Tibial nerve (tissue), 4 donors: ENCODE measurements at regions not wholly inside any gene's neighbourhood (a gene's known extent, or its start where the extent isn't known, plus 50 kb on each side); places are given as distances from the start of the nearest gene placed in this dataset.

Experiments
- DNase-seq, 2 donors: peaks; one replicate each; pipeline ENCODE4 v3.0.0-alpha.2; 2019; ENCODE audit warnings: low spot score in 2 of 2
- H3K27ac ChIP-seq, 4 donors: fragments of 200-600 bp; sonication (generic) in 3 of 4; one replicate each; pipeline ENCODE4 v1.5.1; 2017 to 2019; ENCODE audit warnings: mild to moderate bottlenecking in 1 of 4
- H3K27me3 ChIP-seq, 2 donors: fragments of 200-600 bp; sonication (generic) in 1 of 2; one replicate each; pipeline versions ENCODE4 v1.5.1 to v1.6.0; 2017 to 2019
- H3K36me3 ChIP-seq, 3 donors: fragments of 200-600 bp; sonication (generic); one replicate each; pipeline ENCODE4 v1.5.1; 2018 to 2019
- H3K4me1 ChIP-seq, 4 donors: fragments of 200-600 bp; sonication (generic) in 3 of 4; one replicate each; pipeline ENCODE4 v1.5.1; 2017 to 2019
- H3K4me3 ChIP-seq, 4 donors: fragments of 200-600 bp; sonication (generic) in 3 of 4; one replicate each; pipeline ENCODE4 v1.5.1; 2017 to 2019; ENCODE audit warnings: mild to moderate bottlenecking in 1 of 4, moderate library complexity in 1 of 4
- H3K9me3 ChIP-seq, 4 donors: fragments of 200-600 bp; sonication (generic) in 3 of 4; one replicate each; pipeline ENCODE4 v1.5.1; 2017 to 2019
- EP300 ChIP-seq, 2 donors: sonication (generic); formaldehyde crosslinking; IDR thresholded peaks; one replicate each; pipeline ENCODE4 v1.6.1; 2017; ENCODE audit warnings: antibody characterized with exemption in 2 of 2, mild to moderate bottlenecking in 1 of 2
- POLR2A ChIP-seq, 2 donors: fragments of 450-650 bp; IDR thresholded peaks; one replicate each; pipeline ENCODE4 v1.6.1; 2017; ENCODE audit warnings: antibody characterized with exemption in 2 of 2, mild to moderate bottlenecking in 2 of 2, moderate library complexity in 2 of 2
- WGBS, 2 donors: methylation state at CpG; one replicate each; pipeline ENCODE4 v1.1.5; 2018; 5-methylcytosine and 5-hydroxymethylcytosine counted together
- TF ChIP-seq, protein P1 (sequence below), 5 experiments: fragments of 200-600 bp in 3 of 5; fragments of 450-650 bp in 2 of 5; sonication (generic) in 3 of 5; IDR thresholded peaks; one replicate each; pipeline ENCODE4 v1.5.1; 2016 to 2019; ENCODE audit warnings: antibody characterized with exemption in 5 of 5, mild to moderate bottlenecking in 3 of 5, moderate library complexity in 2 of 5

GRCh38 chr16:87003414-87003755 lies 313.8 kb downstream of the C16orf95 start:
- Histone ChIP-seq H3K27me3 (no peaks in the 10 kb centered on the region), H3K36me3 (no peaks in the 10 kb centered on the region), H3K4me1 (no peaks in the 10 kb centered on the region), H3K9me3 (peaks cover 0 to 24% (median 2%) of the 10 kb centered on the region in 4 donors), H3K27ac (no peak overlapping the region), H3K4me3 (no peak overlapping the region)
- 65 to 72% methylated on average over 2 of the region's 2 CpGs for WGBS, 2 donors
- TF ChIP-seq POLR2A (IDR thresholded peaks at IDR 0.05) (no peak), EP300 (IDR thresholded peaks at IDR 0.05) (no peak)
- TF ChIP-seq, protein P1, sequence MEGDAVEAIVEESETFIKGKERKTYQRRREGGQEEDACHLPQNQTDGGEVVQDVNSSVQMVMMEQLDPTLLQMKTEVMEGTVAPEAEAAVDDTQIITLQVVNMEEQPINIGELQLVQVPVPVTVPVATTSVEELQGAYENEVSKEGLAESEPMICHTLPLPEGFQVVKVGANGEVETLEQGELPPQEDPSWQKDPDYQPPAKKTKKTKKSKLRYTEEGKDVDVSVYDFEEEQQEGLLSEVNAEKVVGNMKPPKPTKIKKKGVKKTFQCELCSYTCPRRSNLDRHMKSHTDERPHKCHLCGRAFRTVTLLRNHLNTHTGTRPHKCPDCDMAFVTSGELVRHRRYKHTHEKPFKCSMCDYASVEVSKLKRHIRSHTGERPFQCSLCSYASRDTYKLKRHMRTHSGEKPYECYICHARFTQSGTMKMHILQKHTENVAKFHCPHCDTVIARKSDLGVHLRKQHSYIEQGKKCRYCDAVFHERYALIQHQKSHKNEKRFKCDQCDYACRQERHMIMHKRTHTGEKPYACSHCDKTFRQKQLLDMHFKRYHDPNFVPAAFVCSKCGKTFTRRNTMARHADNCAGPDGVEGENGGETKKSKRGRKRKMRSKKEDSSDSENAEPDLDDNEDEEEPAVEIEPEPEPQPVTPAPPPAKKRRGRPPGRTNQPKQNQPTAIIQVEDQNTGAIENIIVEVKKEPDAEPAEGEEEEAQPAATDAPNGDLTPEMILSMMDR (IDR thresholded peaks at IDR 0.05) = no peak
- DNase-seq = no peak

- DNase-seq = no peak
- WGBS, 2 donors = 81 to 100% methylated on average over 3 to 6 of the region's 6 CpGs
- no peaks in the 10 kb centered on the region for H3K36me3 ChIP-seq
- no peak overlapping the region for H3K4me3 ChIP-seq
- TF ChIP-seq EP300 (IDR thresholded peaks at IDR 0.05) (no peak), POLR2A (IDR thresholded peaks at IDR 0.05) (no peak)
- TF ChIP-seq, protein P1 (IDR thresholded peaks at IDR 0.05) = no peak
- H3K4me1 ChIP-seq = no peaks in the 10 kb centered on the region
- no peaks in the 10 kb centered on the region for H3K27me3 ChIP-seq
- H3K27ac ChIP-seq = no peak overlapping the region
- peaks cover 0 to 18% (median 2%) of the 10 kb centered on the region in 4 donors for H3K9me3 ChIP-seq
Observed at GRCh38 chr16:87006021-87006420, 311.2 kb downstream of the C16orf95 start.

DNA sequence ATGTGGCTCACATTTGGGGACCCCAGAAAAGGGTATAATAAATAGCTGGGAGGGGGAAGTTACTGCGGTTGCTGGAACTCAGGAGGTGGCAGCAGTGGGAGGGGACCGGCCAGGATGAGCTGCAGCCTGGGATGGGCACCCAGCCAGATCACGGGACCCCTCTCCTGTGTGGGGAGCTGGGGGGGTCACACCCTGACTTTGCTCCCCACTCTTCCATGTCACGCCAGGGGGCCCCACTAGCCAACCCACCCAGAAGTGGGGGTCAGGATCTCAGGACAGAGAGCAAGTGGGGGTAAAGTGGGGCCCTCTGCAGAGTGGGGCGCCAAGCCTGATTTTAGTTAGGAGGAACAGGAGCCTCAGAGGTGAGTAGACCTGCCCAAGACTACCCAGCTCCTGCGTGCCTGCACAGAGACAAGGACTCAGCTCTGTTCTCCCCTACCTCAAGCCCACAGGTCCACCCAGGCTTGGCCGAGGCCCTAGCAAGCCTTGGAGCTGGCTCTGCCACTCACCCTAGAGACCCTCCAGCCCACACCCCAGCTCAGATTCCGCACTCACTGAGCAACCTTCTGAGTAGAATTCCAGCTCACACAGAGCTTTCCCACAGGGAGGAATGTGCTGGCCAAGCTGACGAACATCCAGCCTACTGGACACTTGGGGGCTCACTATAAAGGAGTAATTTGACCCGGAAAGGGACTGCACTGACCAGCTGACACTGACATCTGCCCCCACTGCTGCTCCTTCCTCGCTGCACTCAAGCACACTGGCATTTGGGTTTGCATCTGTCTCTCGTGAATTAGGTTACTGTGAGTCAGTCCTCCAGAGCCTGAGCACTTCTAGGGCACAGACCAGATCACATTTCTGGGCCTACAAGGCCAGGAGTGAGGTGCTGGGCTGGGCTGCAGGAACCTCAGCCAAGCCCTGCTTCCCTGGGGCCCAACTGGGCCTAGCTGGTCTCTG lies 310.1 kb downstream of the C16orf95 start:
- H3K9me3 ChIP-seq = peaks cover 0 to 18% (median 2%) of the 10 kb centered on the region in 4 donors
- H3K4me3 ChIP-seq = no peak overlapping the region
- WGBS, 2 donors = 73 to 81% methylated on average over 11 to 12 of the region's 12 CpGs
- H3K27ac ChIP-seq = no peak overlapping the region
- no peak for TF ChIP-seq POLR2A (IDR thresholded peaks at IDR 0.05)
- TF ChIP-seq, protein P1 (IDR thresholded peaks at IDR 0.05) = no peak
- no peak for TF ChIP-seq EP300 (IDR thresholded peaks at IDR 0.05)
- H3K4me1 ChIP-seq = no peaks in the 10 kb centered on the region
- H3K36me3 ChIP-seq = no peaks in the 10 kb centered on the region
- H3K27me3 ChIP-seq = no peaks in the 10 kb centered on the region
- no peak for DNase-seq

DNA sequence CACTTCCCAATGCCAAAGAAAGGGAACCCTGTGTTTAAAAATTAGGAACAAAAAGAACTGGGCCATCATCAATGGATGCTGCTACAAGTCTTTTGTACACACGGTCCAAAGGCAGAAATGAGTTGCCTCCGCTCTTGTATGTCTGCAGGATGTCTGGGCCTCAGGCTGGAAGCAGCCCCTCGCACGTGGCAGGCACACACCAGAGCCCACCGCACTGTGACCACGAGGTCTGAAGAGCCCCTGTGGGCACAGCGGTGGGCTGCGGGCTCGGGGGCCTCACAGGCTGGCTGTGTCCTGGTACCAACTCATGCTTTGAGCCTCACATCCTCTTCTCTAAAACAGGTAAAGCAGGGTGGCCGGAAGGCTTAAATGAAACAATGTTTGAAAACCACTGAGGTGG lies 309.3 kb downstream of the C16orf95 start:
- H3K27ac ChIP-seq = no peak overlapping the region
- H3K4me3 ChIP-seq = no peak overlapping the region
- TF ChIP-seq POLR2A (IDR thresholded peaks at IDR 0.05) = no peak
- TF ChIP-seq, protein P1 (IDR thresholded peaks at IDR 0.05) = no peak
- TF ChIP-seq EP300 (IDR thresholded peaks at IDR 0.05) = no peak
- WGBS, 2 donors = 87 to 93% methylated on average over 9 to 10 of the region's 10 CpGs
- peaks cover 0 to 3% (median 0%) of the 10 kb centered on the region in 4 donors for H3K4me1 ChIP-seq
- no peak for DNase-seq
- no peaks in the 10 kb centered on the region for H3K27me3 ChIP-seq
- H3K9me3 ChIP-seq = peaks cover 0 to 18% (median 2%) of the 10 kb centered on the region in 4 donors
- H3K36me3 ChIP-seq = no peaks in the 10 kb centered on the region

DNA sequence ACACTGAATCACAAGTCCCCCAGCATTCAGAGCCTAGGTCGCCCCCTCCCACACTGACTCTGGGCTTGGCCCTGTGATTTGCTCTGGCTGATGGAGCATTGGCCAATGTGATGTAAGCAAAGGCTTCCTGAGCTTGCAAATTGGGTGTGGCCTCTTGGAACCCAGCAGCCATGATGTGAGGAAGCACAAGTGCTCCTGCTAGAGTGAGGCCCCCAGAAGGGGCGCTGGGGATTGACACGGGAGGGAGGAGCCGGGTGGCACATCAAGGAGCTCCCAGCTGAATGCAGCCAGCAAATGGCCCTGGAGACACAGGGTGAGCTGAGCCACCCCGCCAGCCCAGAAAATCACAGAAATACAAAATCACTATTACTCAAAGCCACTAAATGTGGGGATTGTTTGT lies 308.5 kb downstream of the C16orf95 start:
- H3K9me3 ChIP-seq = peaks cover 0 to 18% (median 2%) of the 10 kb centered on the region in 4 donors
- no peak for DNase-seq
- no peaks in the 10 kb centered on the region for H3K36me3 ChIP-seq
- no peaks in the 10 kb centered on the region for H3K27me3 ChIP-seq
- H3K4me1 ChIP-seq = peaks cover 0 to 9% (median 0%) of the 10 kb centered on the region in 4 donors
- TF ChIP-seq POLR2A (IDR thresholded peaks at IDR 0.05) (no peak), EP300 (IDR thresholded peaks at IDR 0.05) (no peak)
- TF ChIP-seq, protein P1 (IDR thresholded peaks at IDR 0.05) = no peak
- no peak overlapping the region for H3K27ac ChIP-seq
- no peak overlapping the region for H3K4me3 ChIP-seq
- WGBS, 2 donors = 87 to 95% methylated on average over 5 of the region's 5 CpGs
